ENCODE measurements at regions not wholly inside any gene's neighbourhood (a gene's known extent, or its start where the extent isn't known, plus 50 kb on each side); places are given as distances from the start of the nearest gene placed in this dataset.

DNA sequence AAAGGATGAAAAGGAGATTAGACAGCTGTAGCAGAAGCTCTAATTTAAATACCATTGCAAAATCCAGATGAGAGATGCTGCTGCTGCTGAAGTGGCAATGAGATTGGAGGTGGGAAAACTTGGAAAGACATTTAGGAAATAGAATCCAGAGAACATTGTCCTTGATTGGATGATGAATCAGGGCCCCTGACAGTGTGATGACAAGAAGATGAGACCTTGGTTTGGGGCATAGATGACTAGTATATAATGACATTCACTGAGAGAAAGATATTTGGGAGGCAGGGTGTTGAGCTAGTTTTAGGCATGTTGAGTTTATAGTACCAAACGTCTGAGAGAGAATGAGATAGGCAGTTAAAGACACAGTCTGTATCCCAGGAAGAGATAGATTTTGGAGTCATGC is 311.5 kb upstream of the MPDZ start:
- no peak for DNase-seq (ENCODE audit: low spot score)

DNA sequence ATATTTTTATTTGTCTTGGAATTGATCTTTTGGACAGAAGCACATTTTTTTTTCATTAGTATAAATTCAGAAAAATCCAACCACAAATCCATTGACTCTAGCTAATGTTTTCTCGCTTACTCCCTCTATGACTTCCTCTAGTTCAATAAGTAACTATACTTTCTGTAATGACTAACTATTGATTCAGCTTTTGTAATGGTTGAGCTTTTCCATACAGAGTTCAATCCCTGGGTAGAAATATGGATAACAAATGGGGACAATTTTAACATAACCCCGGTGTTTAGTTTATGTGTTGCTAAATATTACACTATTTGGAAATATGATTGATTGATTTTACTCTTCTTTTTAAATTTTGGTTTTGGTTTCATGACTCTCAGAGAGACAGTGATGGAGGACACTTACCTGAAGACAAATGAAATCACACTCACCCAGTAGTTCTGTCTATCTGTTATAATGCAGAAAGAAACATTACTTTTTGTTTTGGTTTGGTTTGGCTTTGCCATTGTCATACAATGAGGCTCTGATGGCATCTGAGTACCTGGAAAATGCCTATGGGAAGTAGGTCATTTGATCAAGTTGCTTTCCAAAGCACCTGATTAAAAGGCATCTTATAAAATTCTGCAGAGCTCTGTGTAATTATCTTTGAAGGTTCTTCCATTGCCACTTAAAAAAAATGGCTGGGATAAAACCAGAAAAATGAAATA is 309.7 kb upstream of the MPDZ start:
- DNase-seq (ENCODE audit: low spot score), result no peak

DNA sequence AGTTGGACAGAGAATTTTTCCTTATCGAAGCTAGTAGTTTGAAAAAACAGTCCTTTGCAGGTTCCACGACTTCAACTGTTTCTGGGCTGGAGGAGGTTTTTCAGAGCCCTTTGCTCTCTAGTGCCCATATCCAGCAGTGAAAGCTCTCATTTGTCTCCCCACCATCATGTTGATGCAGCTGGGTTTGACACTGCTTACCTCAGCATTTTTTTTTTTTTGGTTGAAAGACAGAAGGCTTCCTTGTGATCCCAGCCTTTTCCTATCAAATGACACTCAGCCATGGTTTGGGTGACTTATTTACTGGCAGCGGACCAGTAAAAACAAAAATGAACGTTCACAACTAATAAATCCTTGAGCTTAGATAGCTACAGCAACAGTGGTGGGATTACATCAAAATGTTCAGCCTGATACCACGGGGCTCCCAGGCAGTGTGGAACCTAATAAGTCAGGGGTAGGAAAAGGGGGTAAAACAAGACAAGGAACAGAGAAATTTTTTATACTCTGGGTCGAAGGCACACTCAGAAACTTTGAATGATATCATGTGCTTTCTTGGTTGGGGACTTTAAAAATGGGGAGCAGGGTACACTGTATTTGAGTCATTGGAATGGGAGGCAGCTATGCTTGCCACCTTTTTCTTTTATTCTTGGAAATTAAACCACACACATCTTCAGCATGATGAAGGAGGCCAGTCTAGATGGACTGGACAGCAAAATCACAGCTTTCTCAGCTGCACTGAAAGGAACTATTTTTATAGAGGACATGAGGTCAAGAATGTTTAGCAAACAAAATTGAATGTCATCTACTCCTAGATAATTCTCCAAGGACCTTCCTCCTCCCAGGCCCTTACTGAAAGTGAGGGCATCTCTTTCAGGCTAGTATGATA is 308.9 kb upstream of the MPDZ start:
- DNase-seq (ENCODE audit: low spot score), result no peak

DNA sequence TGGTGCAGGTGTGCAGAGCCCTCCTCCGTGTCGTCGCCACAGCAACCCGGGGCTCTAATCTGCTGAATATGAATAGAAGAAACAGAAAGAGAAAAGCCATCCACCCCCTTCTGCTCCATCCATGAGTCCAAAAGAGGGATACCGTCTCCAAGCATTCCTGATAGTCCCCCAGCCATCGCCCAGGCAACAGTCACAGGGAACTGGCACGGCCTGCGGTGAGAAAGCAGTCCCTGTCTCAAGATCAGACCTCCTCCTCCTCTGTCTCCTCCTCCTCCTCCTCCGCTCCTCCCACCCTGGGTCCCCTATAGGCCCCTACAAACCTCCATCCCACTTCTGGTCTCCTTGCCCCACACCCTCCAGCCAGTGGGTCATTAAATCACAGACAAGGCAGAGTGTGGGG is 308.1 kb upstream of the MPDZ start:
- DNase-seq (ENCODE audit: low spot score), result no peak

DNA sequence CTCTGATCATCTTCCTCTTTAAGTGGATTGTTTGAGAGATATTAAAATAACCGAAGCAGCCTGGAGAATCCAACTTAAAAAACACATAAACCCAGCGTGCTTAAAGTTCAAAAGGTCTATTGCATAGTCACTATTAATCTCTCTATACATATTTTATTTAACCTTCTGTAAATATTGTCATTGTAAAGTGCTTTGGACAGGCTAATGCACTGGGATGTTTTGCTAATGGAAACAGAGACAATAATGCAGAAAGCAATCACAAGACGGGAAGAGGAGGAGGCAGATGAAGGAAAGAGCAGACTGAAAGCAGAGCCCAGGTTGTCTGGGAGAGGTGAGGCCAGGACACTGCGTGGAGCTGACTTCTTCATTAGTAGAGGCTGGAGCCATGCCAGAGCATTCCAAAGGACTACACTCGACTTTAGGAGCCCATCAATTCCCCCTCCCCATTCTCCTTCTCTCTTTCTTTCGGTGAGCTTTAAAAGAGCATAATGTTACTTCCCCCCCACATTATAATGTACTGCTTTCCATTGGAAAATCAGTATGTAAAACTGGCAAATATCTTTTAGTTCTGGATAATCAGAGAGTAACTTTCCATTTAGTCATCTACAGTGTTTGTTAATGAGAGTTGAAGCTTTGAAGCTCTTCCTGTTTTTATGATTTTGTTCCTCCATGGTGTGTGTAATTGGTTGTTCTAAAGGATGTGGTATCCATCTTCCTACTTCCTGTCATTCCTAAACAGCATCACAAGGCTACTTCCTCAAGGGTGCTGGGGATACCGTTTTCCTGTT is 307.3 kb upstream of the MPDZ start:
- no peak for DNase-seq (ENCODE audit: low spot score)

DNA sequence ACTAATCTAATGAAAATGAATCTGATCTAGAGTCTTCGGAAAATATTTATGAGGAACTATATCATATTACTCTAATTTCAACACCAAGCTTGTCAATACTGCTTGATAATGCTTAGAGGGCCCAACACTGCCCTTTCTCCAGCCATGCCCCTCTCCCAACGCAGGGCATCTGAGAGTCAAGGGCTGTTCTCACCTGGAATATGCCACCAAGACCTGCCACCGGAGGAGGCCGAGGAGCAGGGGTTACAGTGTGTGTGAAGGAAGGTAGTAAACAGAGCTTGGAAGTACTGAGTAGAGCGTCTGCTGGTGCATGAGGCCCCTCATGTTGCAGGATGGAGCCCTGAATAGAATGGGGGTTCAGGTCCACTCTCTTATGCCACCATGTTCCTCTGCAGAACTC is 301.3 kb upstream of the MPDZ start:
- DNase-seq (ENCODE audit: low spot score), result no peak

DNA sequence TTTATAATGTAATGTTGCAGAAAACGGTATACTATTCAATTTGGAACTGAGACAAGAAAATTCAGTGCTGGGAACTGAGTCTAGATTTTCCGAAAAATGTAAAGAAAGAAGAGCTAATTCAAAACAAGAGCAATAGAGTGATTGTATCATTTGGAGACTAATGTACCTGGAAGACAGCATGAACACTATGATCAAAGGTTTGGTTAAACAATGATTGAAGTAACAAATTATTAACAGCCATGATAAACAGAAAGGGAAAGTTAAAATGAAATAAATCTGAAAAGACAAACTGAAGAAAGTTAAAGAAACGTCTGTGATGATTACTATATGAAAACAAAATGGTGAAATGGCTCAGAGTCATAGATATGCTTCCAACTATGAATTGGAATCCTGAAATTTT is 300.6 kb upstream of the MPDZ start:
- no peak for DNase-seq (ENCODE audit: low spot score)

DNA sequence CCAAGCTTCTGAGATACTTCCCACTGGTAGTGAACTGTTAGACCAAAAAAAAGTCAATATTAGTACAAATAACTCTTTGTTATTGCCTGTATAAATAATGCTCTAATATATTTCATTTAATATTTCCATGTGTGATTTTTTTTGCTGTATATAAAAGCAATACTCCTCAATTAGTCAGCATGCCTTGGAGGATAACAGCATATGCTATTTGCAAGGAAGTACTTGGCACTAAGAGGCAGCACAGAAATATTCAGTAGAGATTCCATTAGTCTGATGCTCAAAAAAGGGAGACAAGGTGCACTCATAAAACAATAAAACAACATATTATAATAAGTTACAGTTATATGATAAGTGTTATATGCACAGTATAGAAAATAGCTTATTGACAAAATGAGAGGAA is 296.6 kb upstream of the MPDZ start:
- no peak for DNase-seq (ENCODE audit: low spot score)

DNA sequence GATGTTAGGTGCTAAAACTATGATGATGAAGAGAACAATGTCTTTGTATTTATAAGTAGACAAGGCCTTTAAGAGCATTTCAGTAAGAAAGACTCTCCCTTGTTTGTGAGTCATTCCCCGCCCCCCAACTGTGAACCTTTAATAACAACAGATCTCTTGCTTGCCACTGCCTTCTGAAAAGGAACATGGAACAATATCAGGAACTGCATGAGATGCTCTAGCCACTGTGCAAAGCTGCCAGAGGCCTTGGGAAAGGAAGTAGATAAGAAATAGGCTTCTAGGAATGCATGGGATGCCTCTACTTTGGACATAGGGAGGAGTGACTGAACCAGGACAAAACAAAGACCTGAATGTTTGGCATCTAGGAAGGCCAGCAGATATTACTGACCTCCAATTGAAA is 296.1 kb upstream of the MPDZ start:
- DNase-seq (ENCODE audit: low spot score), result no peak

DNA sequence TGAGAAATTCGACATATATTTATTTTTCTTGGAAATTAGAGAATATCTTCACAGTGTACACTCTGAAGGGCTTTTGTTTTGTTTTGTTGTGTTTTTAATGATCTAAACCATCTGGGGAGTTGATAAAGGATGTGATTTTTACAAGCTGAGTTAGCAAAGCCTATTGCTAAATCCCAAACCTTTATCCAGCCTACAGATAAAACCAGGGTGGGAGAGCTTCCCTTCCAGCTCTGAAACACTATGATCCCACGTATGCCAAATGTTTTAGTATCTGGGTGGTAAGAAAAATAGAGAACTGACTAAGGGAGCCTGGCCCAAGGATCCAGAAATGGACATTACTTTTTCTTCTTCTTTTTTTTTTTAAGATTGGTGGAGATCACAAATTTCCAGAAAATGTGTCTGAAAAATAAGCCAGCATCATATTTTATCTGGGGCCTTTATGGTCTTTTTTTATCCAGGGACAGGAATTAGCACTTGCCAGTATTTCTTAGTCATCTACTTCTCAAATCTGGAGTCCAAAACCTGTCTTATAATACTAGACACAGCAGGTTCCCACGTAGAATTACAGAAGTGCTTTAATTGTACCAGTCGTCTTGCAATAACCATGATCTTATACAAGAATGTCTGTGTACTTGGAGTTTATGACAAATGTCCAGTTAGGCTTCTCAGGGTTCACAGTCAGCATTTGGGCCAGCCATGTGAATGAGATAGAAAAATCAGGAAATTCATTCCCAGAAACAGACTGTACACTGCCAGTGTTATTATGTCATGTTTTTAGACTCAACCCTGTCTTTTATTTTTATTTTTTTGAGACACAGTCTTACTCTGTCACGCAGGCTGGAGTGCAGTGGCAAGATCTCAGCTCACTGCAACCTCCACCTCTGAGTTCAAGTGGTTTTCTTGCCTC is 290.8 kb upstream of the MPDZ start:
- no peak for DNase-seq (ENCODE audit: low spot score)

DNA sequence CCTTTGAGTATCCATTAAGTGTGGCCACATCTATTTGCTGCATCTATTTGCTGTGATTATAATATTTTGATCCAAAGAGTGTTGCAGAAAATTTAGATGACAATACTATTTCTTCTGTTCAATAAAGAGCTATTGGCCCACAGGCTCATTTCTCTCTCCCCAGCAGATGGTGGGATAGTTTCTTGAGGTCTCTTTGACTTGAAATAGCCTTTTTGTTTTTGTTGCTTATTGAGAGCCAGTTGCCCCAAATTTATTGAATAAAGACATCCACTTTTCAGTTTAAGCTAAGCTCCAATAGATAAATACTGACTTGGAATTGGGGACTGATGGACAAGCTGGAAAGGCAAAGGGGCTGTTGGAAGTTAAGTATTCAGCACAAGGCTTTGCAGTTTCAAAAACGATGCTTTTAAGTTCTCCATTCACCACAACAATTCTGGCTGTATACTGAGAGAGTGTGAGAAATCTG is 290.1 kb upstream of the MPDZ start:
- DNase-seq (ENCODE audit: low spot score), result peak; percentile 4

DNA sequence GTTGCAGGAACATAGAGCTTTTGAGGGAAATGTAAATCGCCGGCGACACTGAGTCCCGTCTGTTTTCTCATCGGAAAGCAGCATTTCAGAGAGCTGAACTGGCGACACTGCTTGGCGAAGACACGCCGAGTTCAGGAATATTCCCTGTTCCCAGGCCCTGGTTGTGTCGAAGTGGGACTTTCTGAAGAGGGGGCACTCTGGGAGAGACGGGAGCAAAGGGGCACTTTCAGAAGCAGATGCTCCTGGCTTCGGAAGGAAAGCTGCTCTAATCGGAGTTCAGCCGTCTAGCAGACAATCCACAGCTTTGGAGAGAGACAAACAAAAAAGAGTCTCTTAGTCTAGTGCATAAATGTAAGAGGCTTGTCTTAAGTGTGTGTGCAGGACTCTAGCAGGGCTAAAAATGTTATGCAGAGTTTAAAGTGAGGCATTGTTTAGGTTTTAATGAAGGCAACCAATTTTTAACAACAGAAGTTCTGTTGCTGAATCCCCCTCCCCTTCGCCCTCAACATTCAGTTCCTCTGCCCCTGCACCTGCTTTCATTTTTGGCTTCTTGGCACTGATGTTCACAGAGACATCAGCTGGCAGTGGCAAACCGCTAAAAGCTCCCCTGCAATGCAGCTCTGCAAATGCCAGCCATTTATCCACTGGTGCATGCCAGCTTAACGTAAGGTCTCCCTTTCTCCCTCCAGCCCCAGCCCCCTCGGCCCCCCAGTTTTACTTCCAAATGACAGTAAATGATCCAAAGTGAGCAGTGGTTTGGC is 289.5 kb upstream of the MPDZ start:
- DNase-seq (ENCODE audit: low spot score), result peak; percentile 32

DNA sequence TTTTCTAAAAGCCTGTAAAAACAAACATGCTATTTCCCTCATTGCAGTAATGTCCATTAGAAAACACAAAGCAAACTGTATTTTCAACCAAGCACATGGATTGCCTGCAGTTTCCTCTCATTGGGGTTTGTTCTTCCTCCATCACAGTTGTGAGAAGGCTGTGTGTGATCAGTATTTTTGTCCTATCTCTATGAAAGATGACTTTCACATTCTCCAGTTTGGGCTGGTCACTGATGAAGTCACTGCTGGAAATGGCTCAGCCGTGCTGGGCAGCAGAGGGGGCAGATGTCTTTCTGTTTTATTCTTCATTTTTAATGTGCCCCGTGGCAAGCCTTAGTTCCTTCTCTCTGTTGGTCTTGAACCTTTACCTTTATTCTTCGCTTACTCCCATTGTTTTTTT is 288.9 kb upstream of the MPDZ start:
- peak; percentile 11 for DNase-seq (ENCODE audit: low spot score)

DNA sequence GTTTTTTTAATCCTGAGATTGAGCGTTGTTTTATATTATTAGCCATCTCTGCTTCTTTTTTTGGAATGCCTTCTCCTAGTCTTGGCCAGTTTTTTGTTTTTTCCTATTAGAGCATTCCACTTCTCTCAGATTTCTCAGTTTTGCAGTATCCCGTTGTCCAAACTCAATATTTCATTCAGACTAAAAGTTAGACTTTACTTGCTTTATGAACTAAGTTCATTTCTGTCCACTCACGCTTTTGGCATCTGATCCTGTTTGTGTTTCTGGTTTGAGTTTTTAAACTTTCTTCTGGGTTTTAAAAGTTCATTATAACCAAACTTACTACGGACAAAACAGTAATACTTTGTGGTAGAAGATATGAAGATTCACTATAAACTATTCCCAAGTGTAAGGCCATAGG is 288.3 kb upstream of the MPDZ start:
- DNase-seq (ENCODE audit: low spot score), result no peak

DNA sequence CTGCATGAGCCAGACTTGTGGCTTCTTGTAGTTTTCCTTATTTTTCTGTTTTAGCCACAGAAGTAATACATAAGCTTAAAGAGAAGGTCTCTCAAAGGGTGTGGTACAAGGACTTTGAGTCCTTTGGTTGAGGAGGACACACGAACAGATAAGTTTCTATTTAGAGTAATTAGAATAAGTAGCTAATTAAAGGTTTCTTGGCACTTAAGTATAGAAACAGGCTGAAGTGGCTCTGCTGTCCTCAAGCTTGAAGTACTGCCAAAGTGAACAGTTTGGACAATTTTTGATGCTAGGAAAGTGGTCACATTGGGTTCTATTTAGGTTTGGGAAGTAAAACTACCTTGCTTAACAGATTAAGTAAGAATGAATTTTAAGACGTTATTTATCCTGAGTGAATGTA is 278.3 kb upstream of the MPDZ start:
- DNase-seq (ENCODE audit: low spot score), result peak; percentile 15

DNA sequence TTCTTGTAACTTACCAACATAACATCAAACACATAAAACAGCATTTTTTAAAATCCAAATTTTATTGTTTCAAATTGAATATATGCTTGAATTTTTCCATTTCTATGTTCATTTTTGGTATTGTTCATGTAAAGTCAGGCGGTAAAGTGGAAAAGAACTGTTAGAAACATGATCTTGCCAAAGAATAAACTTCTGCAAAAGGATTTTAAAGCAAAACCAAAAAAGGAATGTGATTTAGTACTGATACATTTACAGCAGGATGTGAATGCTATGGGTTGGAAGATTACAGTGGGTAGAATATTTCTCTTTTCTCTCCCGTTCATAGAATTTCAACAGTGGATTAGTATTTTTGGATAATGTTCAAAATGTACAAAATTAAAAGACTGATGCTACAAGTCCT is 277.2 kb upstream of the MPDZ start:
- DNase-seq (ENCODE audit: low spot score), result no peak

DNA sequence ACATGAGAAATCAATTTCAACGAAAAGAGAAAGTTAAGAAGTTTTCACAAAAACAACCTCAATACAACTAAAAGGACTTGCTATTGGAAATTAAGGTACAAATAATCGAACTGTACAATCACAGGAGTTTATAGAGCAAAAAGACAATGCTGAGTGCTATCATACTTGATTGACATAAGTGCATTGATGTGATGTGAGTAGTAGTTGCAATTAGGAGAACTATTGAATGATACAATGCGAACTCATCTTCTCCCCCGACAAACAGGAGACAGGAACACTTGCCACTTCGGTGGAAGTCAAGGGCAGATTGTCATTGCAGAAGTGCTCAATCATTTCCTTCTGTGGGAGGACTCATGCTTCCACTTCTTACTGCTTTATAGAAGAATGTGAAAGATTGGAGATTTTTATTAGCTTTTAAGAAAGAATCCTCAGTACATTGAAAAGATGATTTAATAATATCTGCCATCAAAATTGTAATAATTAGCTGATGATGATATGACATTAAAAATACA is 276.6 kb upstream of the MPDZ start:
- DNase-seq (ENCODE audit: low spot score), result no peak

DNA sequence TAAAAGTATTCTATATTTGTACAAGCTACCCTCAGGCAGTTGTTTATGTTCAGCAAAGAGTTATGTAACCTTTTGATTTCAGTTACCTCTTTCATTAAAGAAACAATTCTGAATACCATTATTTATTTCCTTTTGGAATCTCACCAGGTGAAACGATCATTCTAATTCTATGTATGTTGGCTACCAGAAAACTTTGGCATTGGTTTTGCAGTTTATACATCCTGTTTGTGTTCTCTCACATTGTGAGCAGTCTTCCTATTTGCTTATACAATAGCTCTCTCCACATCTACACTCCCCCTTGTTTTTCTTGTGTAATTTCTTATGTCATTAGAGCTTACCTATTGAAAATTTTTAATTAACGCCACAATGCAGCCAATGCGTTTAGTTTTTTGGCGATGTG is 276.0 kb upstream of the MPDZ start:
- DNase-seq (ENCODE audit: low spot score), result no peak

DNA sequence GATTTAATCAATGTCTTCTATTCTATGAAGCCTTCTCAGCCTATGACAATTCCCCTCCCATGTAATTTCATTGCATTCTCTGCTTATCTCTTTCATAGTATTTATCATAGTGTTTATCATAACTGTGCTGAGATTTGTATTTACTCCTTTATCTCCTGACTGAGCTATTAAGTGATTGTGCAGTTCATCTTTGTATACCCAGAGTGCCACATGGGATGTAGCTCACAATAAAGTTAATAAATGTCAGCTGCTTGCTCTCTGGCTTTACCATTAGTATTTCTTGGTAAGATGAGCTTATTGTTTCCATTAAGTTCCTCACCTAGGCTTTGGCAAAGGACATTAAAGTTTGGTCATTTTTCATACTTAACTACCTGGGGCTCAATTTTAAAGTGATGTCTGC is 275.1 kb upstream of the MPDZ start:
- no peak for DNase-seq (ENCODE audit: low spot score)

DNA sequence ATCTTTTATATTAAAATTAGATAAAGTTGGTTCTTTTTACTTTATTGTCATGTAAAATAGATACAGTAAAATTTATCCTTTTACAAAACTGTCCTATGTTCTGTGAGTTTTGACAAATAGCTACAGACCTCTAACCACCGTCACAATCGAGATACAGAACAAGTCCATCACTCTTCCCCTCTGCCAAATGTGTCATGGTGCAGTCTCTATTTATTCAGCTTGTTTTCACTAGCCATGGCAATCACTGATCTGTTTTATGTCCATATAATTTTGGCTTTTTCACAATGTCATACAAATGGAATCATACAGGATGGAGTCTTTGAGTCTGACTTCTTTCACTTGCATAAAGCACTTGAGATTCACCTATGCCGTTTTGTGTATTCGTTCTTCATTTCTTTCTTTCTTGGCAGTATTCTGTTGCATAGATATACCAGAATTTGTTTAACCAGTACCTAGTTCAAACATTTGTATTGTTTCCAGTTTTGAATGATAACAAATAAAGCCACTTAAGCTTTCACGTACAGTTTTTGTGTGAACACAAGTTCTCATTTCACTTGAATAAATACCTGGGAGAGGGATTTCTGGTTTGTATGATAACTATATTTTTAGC is 273.2 kb upstream of the MPDZ start:
- no peak for DNase-seq (ENCODE audit: low spot score)

Data from cerebellar cortex (tissue), 1 donor.